ENCODE measurements at regions not wholly inside any gene's neighbourhood (a gene's known extent, or its start where the extent isn't known, plus 50 kb on each side); places are given as distances from the start of the nearest gene placed in this dataset.
A peak's percentile ranks its signal among the peaks of the same experiment; 100 is the strongest.
"Not testable (repeated sequence)": the region's sequence is repeated elsewhere in the genome, so short reads cannot be mapped to it uniquely, and the experiment has no call there.

DNA sequence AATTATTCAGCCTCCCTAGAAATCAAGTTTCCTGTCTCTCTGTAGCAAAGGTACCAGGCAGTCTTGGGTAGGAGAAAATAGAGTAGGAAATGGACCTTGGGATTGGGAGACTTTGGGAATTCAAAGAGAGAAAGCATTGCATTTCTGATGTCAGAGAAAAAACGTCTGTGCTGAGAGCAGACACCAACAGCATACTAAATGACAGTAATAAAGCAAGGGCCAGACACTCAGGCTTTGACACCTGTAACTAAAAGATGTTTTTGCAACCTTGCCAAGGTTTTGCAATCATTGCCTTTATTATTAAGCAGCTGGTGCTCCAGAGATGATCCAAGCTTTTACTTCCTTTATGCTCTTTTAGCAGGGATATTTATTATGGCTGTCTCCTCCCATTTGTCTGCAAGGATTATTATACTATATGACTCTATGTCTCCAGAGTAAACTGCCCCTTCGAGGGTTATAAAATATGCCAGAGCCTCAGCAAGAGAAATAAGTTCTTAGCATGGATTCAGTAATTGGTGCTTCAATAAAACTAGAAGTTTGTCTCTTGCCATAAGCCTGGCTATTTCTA, 85.2 kb upstream of the GRAMD1B start:
- CTCF ChIA-PET, result no interaction called here

DNA sequence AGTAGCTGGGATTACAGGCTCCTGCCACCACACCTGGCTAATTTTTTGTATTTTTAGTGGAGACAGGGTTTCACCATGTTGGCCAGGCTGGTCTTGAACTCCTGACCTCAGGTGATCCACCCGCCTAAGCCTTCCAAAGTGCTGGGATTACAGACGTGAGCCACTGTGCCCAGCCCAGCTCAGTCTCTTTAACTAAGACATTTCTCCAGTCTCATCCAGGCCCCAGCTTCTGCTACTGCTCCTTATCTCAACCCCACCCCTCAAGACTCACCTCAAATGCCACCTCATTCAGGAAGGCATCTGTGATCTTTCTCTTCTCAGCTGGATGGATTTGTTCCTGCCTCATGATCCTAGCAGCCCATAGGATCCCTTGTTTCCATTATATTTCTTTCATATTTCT, 85.9 kb upstream of the GRAMD1B start:
- intact Hi-C loops (cut with micrococcal nuclease); H3K4me3 Mint-ChIP-seq (ENCODE audit: unreplicated experiment); H3K27ac Mint-ChIP-seq (ENCODE audit: low read depth, unreplicated experiment); BruUV-seq (replicated peaks); H3K4me1 Mint-ChIP-seq (ENCODE audit: insufficient read depth, unreplicated experiment); H3K36me3 Mint-ChIP-seq (ENCODE audit: insufficient read depth, unreplicated experiment); CTCF ChIA-PET; DNase-seq (ENCODE audit: unreplicated experiment); H3K9me3 Mint-ChIP-seq (ENCODE audit: unreplicated experiment): not testable (repeated sequence)
- POLR2A ChIA-PET, result interaction anchor here (0.7 kb wide), 1 partner anchor 828 kb away, joined by 3 read pairs; no protein-coding TSS in a partner anchor
- peaks cover 23% of the 10 kb centered on the region for H3K27me3 Mint-ChIP-seq (ENCODE audit: insufficient read depth, unreplicated experiment)

More for the DNA sequence above, 85.2 kb upstream of the GRAMD1B start:
- Mint-ChIP-seq H3K9me3 (ENCODE audit: unreplicated experiment) (no peaks in the 10 kb centered on the region), H3K4me3 (ENCODE audit: unreplicated experiment) (no peak overlapping the region), H3K4me1 (ENCODE audit: insufficient read depth, unreplicated experiment) (no peaks in the 10 kb centered on the region), H3K36me3 (ENCODE audit: insufficient read depth, unreplicated experiment) (no peaks in the 10 kb centered on the region), H3K27me3 (ENCODE audit: insufficient read depth, unreplicated experiment) (peaks cover 30% of the 10 kb centered on the region), H3K27ac (ENCODE audit: low read depth, unreplicated experiment) (no peak overlapping the region)
- intact Hi-C loops (cut with micrococcal nuclease), result no loop called here
- BruUV-seq (replicated peaks), result no TSS peak
- TF ChIP-seq, protein P1, sequence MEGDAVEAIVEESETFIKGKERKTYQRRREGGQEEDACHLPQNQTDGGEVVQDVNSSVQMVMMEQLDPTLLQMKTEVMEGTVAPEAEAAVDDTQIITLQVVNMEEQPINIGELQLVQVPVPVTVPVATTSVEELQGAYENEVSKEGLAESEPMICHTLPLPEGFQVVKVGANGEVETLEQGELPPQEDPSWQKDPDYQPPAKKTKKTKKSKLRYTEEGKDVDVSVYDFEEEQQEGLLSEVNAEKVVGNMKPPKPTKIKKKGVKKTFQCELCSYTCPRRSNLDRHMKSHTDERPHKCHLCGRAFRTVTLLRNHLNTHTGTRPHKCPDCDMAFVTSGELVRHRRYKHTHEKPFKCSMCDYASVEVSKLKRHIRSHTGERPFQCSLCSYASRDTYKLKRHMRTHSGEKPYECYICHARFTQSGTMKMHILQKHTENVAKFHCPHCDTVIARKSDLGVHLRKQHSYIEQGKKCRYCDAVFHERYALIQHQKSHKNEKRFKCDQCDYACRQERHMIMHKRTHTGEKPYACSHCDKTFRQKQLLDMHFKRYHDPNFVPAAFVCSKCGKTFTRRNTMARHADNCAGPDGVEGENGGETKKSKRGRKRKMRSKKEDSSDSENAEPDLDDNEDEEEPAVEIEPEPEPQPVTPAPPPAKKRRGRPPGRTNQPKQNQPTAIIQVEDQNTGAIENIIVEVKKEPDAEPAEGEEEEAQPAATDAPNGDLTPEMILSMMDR (IDR thresholded peaks at IDR 0.05; ENCODE audit: unreplicated experiment), result no peak
- DNase-seq (ENCODE audit: unreplicated experiment), result peak; percentile 7
- POLR2A ChIA-PET, result interaction anchor here (0.7 kb wide), 1 partner anchor 828 kb away, joined by 3 read pairs; no protein-coding TSS in a partner anchor

- Mint-ChIP-seq H3K4me1 (ENCODE audit: insufficient read depth, unreplicated experiment) (no peaks in the 10 kb centered on the region), H3K4me3 (ENCODE audit: unreplicated experiment) (no peak overlapping the region), H3K27ac (ENCODE audit: low read depth, unreplicated experiment) (no peak overlapping the region), H3K36me3 (ENCODE audit: insufficient read depth, unreplicated experiment) (no peaks in the 10 kb centered on the region), H3K27me3 (ENCODE audit: insufficient read depth, unreplicated experiment) (peaks cover 11% of the 10 kb centered on the region), H3K9me3 (ENCODE audit: unreplicated experiment) (no peaks in the 10 kb centered on the region)
- no peak for DNase-seq (ENCODE audit: unreplicated experiment)
- TF ChIP-seq, protein P1 (IDR thresholded peaks at IDR 0.05; ENCODE audit: unreplicated experiment), result no peak
- intact Hi-C loops (cut with micrococcal nuclease), result no loop called here
- CTCF ChIA-PET, result interaction anchor here (1.0 kb wide), 1 partner anchor 217 kb away, joined by 4 read pairs; no protein-coding TSS in a partner anchor
- POLR2A ChIA-PET, result interaction anchor here (0.6 kb wide), 1 partner anchor 288 kb away, joined by 3 read pairs; no protein-coding TSS in a partner anchor
- no TSS peak for BruUV-seq (replicated peaks)
Observed at GRCh38 chr11:123338997-123339752, 90.9 kb upstream of the GRAMD1B start.

DNA sequence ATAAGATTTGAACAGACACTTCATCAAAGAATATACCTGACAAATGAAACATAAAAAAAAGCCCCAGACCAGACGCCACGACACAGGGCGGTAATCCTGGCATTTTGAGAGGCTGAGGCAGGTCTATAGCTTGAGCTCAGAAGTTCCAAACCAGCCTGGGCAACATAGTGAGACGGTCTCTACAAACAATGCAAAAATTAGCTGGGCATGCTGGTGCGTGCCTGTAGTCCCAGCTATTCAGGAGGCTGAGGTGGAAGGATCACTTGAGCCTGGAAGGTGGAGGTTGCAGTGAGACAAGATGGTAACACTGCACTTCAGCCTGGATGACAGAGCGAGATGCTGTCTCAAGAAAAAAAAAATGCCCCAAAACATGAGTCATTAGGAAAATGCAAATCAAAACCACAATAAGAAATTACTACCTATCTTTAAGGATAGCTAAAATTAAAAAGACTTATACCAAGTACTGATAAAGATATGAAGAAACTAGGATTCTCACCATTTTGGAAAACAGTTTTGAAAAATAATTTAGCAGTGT, 91.7 kb upstream of the GRAMD1B start:
- H3K9me3 Mint-ChIP-seq (ENCODE audit: unreplicated experiment), result no peaks in the 10 kb centered on the region

More for the DNA sequence above, 91.7 kb upstream of the GRAMD1B start:
- ChIA-PET CTCF (interaction anchor here (1.0 to 1.8 kb wide), 2 partner anchors 77 to 216 kb away, joined by 4 to 6 read pairs; no protein-coding TSS in a partner anchor), POLR2A (interaction anchor here (0.6 kb wide), 1 partner anchor 287 kb away, joined by 3 read pairs; no protein-coding TSS in a partner anchor)
- no peaks in the 10 kb centered on the region for H3K4me1 Mint-ChIP-seq (ENCODE audit: insufficient read depth, unreplicated experiment)
- no TSS peak for BruUV-seq (replicated peaks)
- no peak overlapping the region for H3K4me3 Mint-ChIP-seq (ENCODE audit: unreplicated experiment)
- intact Hi-C loops (cut with micrococcal nuclease), result no loop called here
- DNase-seq (ENCODE audit: unreplicated experiment), result no peak
- peaks cover 12% of the 10 kb centered on the region for H3K27me3 Mint-ChIP-seq (ENCODE audit: insufficient read depth, unreplicated experiment)
- no peaks in the 10 kb centered on the region for H3K36me3 Mint-ChIP-seq (ENCODE audit: insufficient read depth, unreplicated experiment)
- TF ChIP-seq, protein P1 (IDR thresholded peaks at IDR 0.05; ENCODE audit: unreplicated experiment), result no peak
- no peak overlapping the region for H3K27ac Mint-ChIP-seq (ENCODE audit: low read depth, unreplicated experiment)

Measured in MCF 10A (cell line).